ENCODE measurements at regions not wholly inside any gene's neighbourhood (a gene's known extent, or its start where the extent isn't known, plus 50 kb on each side); places are given as distances from the start of the nearest gene placed in this dataset.

- TF ChIP-seq, protein P1, sequence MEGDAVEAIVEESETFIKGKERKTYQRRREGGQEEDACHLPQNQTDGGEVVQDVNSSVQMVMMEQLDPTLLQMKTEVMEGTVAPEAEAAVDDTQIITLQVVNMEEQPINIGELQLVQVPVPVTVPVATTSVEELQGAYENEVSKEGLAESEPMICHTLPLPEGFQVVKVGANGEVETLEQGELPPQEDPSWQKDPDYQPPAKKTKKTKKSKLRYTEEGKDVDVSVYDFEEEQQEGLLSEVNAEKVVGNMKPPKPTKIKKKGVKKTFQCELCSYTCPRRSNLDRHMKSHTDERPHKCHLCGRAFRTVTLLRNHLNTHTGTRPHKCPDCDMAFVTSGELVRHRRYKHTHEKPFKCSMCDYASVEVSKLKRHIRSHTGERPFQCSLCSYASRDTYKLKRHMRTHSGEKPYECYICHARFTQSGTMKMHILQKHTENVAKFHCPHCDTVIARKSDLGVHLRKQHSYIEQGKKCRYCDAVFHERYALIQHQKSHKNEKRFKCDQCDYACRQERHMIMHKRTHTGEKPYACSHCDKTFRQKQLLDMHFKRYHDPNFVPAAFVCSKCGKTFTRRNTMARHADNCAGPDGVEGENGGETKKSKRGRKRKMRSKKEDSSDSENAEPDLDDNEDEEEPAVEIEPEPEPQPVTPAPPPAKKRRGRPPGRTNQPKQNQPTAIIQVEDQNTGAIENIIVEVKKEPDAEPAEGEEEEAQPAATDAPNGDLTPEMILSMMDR (IDR thresholded peaks at IDR 0.05) = no peak
- no peak overlapping the region for H3K4me3 ChIP-seq
- H3K27ac ChIP-seq = no peak overlapping the region
- H3K27me3 ChIP-seq (ENCODE audit: low read depth) = no peaks in the 10 kb centered on the region
- intact Hi-C loops (cut with DNase I) = no loop called here
- ATAC-seq (no peak), DNase-seq (no peak)
- peaks cover 30% of the 10 kb centered on the region for H3K4me1 ChIP-seq
- no peaks in the 10 kb centered on the region for H3K36me3 ChIP-seq
- H3K9me3 ChIP-seq = no peaks in the 10 kb centered on the region
These were observed 245.7 kb downstream of the TOMM20 start for GRCh38 chr1:234882898-234883297.

DNA sequence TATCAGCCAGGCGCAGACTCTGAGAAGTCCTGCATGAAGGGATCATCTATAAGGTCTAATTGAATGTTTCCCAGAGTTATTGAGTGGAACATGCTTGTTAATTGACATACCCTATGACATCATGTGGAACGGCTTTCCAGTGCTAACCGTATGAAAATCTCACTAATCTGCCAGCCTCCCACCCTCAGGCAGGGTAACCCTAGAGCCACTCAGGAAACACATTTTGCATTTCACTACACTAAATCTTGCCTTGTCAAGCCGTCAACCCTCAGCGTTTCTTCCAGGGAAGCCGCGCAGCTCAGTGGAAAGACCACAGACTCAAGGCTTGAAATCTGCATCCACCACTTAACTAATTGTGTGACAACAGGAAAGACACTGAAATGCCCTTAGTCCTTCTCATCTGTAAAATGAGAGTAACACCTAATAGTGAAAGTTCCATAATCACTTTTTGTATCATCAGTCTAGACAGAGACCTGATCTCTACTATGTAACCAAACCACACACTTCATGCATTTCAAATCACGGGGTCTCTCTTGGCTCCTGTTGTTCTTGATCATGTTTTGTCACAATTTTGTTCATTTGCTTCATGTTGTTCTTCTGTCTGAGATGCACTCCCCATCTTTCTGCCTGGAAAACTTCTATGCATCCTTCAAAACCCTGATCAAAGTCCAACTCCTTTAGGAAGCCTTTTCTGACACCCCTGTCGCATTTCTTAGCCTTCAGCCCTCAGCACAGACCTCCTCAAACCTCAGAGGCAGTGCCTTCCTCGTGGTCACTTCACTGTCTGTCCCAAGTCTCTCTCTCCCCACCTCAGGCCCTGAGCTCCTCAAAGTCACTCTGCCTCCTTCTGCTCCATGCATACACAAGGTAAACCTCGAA is 246.5 kb downstream of the TOMM20 start:
- Histone ChIP-seq H3K27ac (no peak overlapping the region), H3K9me3 (no peaks in the 10 kb centered on the region), H3K4me3 (no peak overlapping the region), H3K27me3 (ENCODE audit: low read depth) (no peaks in the 10 kb centered on the region), H3K36me3 (no peaks in the 10 kb centered on the region), H3K4me1 (peaks cover 30% of the 10 kb centered on the region)
- TF ChIP-seq, protein P1 (IDR thresholded peaks at IDR 0.05) = no peak
- ATAC-seq (no peak), DNase-seq (no peak)
- intact Hi-C loops (cut with DNase I) = no loop called here

DNA sequence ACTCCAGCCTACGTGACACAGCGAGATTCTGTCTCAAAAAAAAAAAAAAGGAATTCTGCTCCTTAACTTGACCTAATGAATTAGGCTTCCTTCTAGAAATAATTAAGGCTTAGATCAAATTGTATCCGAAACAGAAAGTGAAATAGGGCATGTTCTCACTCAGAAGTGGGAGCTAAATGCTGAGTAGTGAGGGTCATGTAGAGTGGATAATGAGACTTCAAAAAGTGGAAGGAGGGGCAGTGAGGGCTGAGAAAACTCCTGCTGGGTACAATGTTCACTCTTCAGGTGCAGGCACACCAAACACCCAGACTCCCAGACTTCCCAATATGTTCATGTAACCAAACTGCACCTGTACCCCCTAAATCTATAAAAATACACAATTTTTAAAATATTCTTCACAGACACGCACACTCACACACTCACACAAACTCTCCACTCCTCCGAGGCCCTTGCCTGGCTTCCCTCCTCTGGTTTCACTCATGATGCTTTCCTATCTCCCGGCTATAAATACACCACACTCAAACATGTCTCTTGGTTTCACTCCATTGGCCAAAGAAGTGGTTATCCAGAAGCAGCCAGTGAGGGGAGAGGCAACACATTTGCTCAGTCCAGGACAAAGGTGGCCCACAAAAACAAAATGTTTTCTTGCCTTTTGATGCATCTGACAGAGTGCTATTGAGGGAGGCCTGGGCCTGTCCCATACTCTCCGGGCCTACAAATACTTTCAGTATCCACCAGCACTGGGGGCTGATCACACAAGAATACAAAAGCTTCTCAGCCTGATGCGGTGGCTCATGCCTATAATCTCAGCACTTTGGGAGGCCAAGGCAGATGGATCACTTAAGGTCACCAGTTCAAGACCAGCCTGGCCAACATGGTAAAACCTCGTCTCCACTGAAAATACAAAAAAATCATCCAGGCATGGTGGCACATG is 249.2 kb downstream of the TOMM20 start:
- H3K36me3 ChIP-seq = no peaks in the 10 kb centered on the region
- DNase-seq (no peak), ATAC-seq (peak in 1 of 2 donors; percentile 23)
- intact Hi-C loops (cut with DNase I) = no loop called here
- no peaks in the 10 kb centered on the region for H3K9me3 ChIP-seq
- no peaks in the 10 kb centered on the region for H3K27me3 ChIP-seq (ENCODE audit: low read depth)
- H3K4me3 ChIP-seq = no peak overlapping the region
- H3K27ac ChIP-seq = no peak overlapping the region
- TF ChIP-seq, protein P1 (IDR thresholded peaks at IDR 0.05) = no peak
- H3K4me1 ChIP-seq = peaks cover 37% of the 10 kb centered on the region

DNA sequence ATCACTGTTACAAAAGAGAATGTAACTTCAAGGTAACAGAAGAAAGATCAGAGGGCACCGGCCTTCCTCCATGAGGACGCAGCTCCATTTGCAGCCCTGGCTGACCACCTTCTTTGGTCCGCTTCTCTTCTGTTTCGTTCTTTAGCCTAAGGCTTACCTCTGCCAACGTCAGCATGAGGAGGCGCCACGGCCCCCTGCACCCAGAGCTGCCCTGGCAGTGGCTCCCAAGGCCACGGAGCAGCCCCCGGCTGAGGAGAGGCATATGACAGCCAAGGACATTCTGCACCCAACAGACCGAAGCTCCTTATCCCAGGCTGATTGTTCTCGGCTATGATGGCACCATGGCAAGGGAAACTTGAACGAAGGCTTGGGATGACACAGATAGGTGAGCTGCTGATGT is 250.3 kb downstream of the TOMM20 start:
- Histone ChIP-seq H3K27ac (no peak overlapping the region), H3K36me3 (no peaks in the 10 kb centered on the region), H3K27me3 (ENCODE audit: low read depth) (no peaks in the 10 kb centered on the region), H3K9me3 (no peaks in the 10 kb centered on the region), H3K4me3 (no peak overlapping the region), H3K4me1 (peaks cover 46% of the 10 kb centered on the region)
- ATAC-seq (no peak), DNase-seq (no peak)
- TF ChIP-seq, protein P1 (IDR thresholded peaks at IDR 0.05) = no peak
- intact Hi-C loops (cut with DNase I) = no loop called here

DNA sequence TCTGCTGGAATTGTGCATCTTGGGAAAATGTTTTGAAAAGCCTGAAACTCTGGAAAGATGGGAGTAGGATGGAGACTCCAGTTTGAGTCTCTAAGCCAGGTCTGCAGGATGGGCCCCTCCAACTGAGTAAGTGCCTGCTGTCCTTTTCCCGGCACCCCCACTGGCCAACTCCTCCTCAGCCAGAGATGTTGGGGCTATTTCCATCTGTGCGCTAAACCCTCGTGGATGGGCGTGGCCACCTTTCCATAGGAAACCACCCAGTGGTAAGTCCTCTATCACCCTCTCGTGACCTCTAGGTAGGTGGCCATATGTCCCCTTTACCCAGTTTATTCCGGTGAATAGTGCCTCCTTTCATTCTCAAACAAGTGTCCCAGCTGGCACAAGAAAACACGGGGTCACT is 250.9 kb downstream of the TOMM20 start:
- no peak overlapping the region for H3K4me3 ChIP-seq
- TF ChIP-seq, protein P1 (IDR thresholded peaks at IDR 0.05) = no peak
- intact Hi-C loops (cut with DNase I) = no loop called here
- H3K9me3 ChIP-seq = no peaks in the 10 kb centered on the region
- no peaks in the 10 kb centered on the region for H3K27me3 ChIP-seq (ENCODE audit: low read depth)
- H3K4me1 ChIP-seq = peaks cover 46% of the 10 kb centered on the region
- no peak for ATAC-seq
- no peak overlapping the region for H3K27ac ChIP-seq
- no peaks in the 10 kb centered on the region for H3K36me3 ChIP-seq
- DNase-seq = no peak
